IMR-90 (cell line): ENCODE measurements at regions not wholly inside any gene's neighbourhood (a gene's known extent, or its start where the extent isn't known, plus 50 kb on each side); places are given as distances from the start of the nearest gene placed in this dataset.

Experiments used
- ATAC-seq: fragments of 200-7000 bp; cut with Tn5 transposase; 2 replicates; pipeline ENCODE4 v1.9.1; 2020; ENCODE audit warnings: low read depth, mild to moderate bottlenecking, moderate library complexity
- BruUV-seq: library from RNA; stranded (reverse); fragments of 400-500 nt; replicated peaks from 2 replicates; lab custom pipeline; 2021; lab: Mats Ljungman, UMichigan
- CTCF ChIA-PET: fragments of 300-600 bp; formaldehyde crosslinking; extraction: SDS; loops from one replicate; lab custom pipeline; 2021; ENCODE audit warnings: antibody characterized with exemption; lab: Yijun Ruan, JAX
- POLR2A ChIA-PET: fragments of 300-600 bp; sonication (Branson Sonifier 250); formaldehyde crosslinking; loops from one replicate; lab custom pipeline; 2022; ENCODE audit warnings: antibody characterized with exemption; ENCODE audit not compliant: unreplicated experiment; lab: Charles Lee
- DNase-seq: peaks from one replicate; pipeline ENCODE4 v3.0.0; 2013
- H2AFZ ChIP-seq: replicated peaks from 2 replicates; pipeline ENCODE3; 2013; ENCODE audit warnings: low read length, mild to moderate bottlenecking; ENCODE audit not compliant: poor library complexity
- H2AK5ac ChIP-seq: 2 replicates; pipeline ENCODE4 v1.6.1; 2013; ENCODE audit warnings: low read depth, low read length, inconsistent platforms
- H2AK9ac ChIP-seq: replicated peaks from 2 replicates; pipeline ENCODE3; 2013; ENCODE audit warnings: mild to moderate bottlenecking, low read depth, low read length, moderate library complexity; ENCODE audit not compliant: poor library complexity
- H2BK120ac ChIP-seq: 2 replicates; pipeline ENCODE4 v1.6.1; 2013; ENCODE audit warnings: low read depth, low read length, inconsistent platforms
- H2BK15ac ChIP-seq: 3 replicates; pipeline ENCODE4 v1.6.1; 2013; ENCODE audit warnings: low read depth, low read length, inconsistent platforms
- H2BK20ac ChIP-seq: 2 replicates; pipeline ENCODE4 v1.6.1; 2013; ENCODE audit warnings: low read depth, mild to moderate bottlenecking, inconsistent platforms, low read length, moderate library complexity
- H2BK5ac ChIP-seq: 2 replicates; pipeline ENCODE4 v1.6.1; 2013; ENCODE audit warnings: mild to moderate bottlenecking, low read depth, low read length, inconsistent platforms; ENCODE audit not compliant: poor library complexity, severe bottlenecking
- H3K14ac ChIP-seq: replicated peaks from 2 replicates; pipeline ENCODE4 v1.6.1; 2013; ENCODE audit warnings: low read depth, low read length, inconsistent platforms
- H3K18ac ChIP-seq: 2 replicates; pipeline ENCODE4 v1.6.1; 2013; ENCODE audit warnings: low read depth, low read length, control low read depth
- H3K23ac ChIP-seq: 2 replicates; pipeline ENCODE4 v1.6.1; 2013; ENCODE audit warnings: low read depth, low read length, inconsistent platforms
- H3K27ac ChIP-seq: 2 replicates; pipeline ENCODE4 v1.5.1; 2013; ENCODE audit warnings: mild to moderate bottlenecking, control low read depth, low read length; ENCODE audit not compliant: insufficient read depth
- H3K27me3 ChIP-seq: 2 replicates; pipeline ENCODE4 v1.6.1; 2013; ENCODE audit warnings: low read length; ENCODE audit not compliant: control insufficient read depth, insufficient read depth
- H3K36me3 ChIP-seq: 2 replicates; pipeline ENCODE4 v1.6.1; 2013; ENCODE audit warnings: low read length, mixed read lengths; ENCODE audit not compliant: control insufficient read depth, insufficient read depth
- H3K4ac ChIP-seq: 2 replicates; pipeline ENCODE4 v1.6.1; 2013; ENCODE audit warnings: low read depth, low read length, inconsistent platforms
- H3K4me1 ChIP-seq: 2 replicates; pipeline ENCODE4 v1.6.1; 2013; ENCODE audit warnings: low read length, mixed read lengths; ENCODE audit not compliant: control insufficient read depth, insufficient read depth
- H3K4me2 ChIP-seq: 2 replicates; pipeline ENCODE4 v1.6.1; 2013; ENCODE audit warnings: low read depth, mild to moderate bottlenecking, control low read depth, low read length, moderate library complexity
- H3K4me3 ChIP-seq: 2 replicates; pipeline ENCODE4 v1.5.1; 2013; ENCODE audit warnings: low read depth, mild to moderate bottlenecking, control low read depth, low read length, moderate library complexity; ENCODE audit not compliant: insufficient read depth
- H3K56ac ChIP-seq: 2 replicates; pipeline ENCODE4 v1.6.1; 2013; ENCODE audit warnings: low read length, inconsistent platforms; ENCODE audit not compliant: insufficient read depth; ENCODE audit errors: extremely low read depth
- H3K79me1 ChIP-seq, 2 experiments: 2 replicates each; pipeline ENCODE4 v1.6.1; 2013; ENCODE audit warnings: low read length in 2 of 2, inconsistent platforms in 1 of 2, low read depth in 1 of 2
- H3K9ac ChIP-seq: 2 replicates; pipeline ENCODE4 v1.6.1; 2013; ENCODE audit warnings: low read depth, low read length, control low read depth
- H3K9me1 ChIP-seq: 2 replicates; pipeline ENCODE4 v1.6.1; 2013; ENCODE audit warnings: low read length, inconsistent platforms; ENCODE audit not compliant: insufficient read depth
- H3K9me3 ChIP-seq: 2 replicates; pipeline ENCODE4 v1.6.1; 2013; ENCODE audit warnings: low read length; ENCODE audit not compliant: control insufficient read depth, insufficient read depth
- H4K20me1 ChIP-seq: 2 replicates; pipeline ENCODE4 v1.6.1; 2013; ENCODE audit warnings: low read length, inconsistent platforms; ENCODE audit not compliant: insufficient read depth
- H4K5ac ChIP-seq: 2 replicates; pipeline ENCODE4 v1.6.1; 2013; ENCODE audit warnings: mild to moderate bottlenecking, low read depth, low read length, control low read depth
- H4K8ac ChIP-seq, 2 experiments: 2 replicates each; pipeline ENCODE4 v1.6.1; 2013; ENCODE audit warnings: low read depth in 2 of 2, low read length in 2 of 2, control low read depth in 1 of 2, inconsistent platforms in 1 of 2
- H4K91ac ChIP-seq: 2 replicates; pipeline ENCODE4 v1.6.1; 2013; ENCODE audit warnings: low read depth, low read length, inconsistent platforms; ENCODE audit not compliant: insufficient read depth
- CEBPB ChIP-seq: IDR thresholded peaks from 2 replicates; pipeline ENCODE4 v1.6.1; 2012; ENCODE audit warnings: low read depth, low read length, improper control_type of control experiment
- RFX5 ChIP-seq: IDR thresholded peaks from 2 replicates; pipeline ENCODE4 v1.8.0; 2012; ENCODE audit warnings: low read depth, mild to moderate bottlenecking, low read length, moderate library complexity
- WGBS, 2 experiments: methylation state at CpG; one replicate each; pipeline versions ENCODE4 v1.1.5 to v1.1.7; 2013; ENCODE audit warnings: missing lambda C conversion rate in 2 of 2; ENCODE audit not compliant: insufficient read length in 1 of 2; ENCODE audit errors: extremely low coverage in 2 of 2; 5-methylcytosine and 5-hydroxymethylcytosine counted together
- dilution Hi-C: fragments of 300-500 bp; cut with HindIII; formaldehyde crosslinking; loops from one replicate; pipeline ENCODE4 v1.14.3; 2018; ENCODE audit warnings: low sequenced_read_pairs; ENCODE audit not compliant: unreplicated experiment
- in situ Hi-C: fragments of 300-500 bp; cut with MboI; formaldehyde crosslinking; loops from 3 replicates; pipeline ENCODE4 v1.14.3; 2019; ENCODE audit warnings: low sequenced_read_pairs, inconsistent platforms, mixed read lengths
- intact Hi-C: fragments of 100-400 bp; cut with micrococcal nuclease; formaldehyde crosslinking; loops from 2 replicates; pipeline ENCODE4 v1.10.0; 2022

DNA sequence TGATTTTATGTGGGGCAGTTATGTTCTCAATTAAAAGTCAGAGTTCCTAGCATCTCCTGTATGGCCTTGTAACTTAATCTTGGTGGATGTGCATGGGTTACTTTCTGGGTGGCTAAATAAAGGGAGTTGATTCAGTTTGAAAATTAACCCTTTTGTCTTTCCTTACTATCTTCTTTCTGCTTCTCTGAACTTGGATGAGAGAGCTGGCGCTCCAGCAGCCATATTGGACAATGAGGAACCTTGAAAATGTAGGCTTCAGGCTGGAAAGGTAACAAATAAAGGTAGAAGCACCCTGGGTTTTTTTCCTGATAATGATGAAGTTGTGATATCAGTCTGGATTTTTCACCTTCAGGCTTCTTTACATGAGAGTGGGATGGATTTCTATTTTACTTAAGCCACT, 714.1 kb upstream of the TMEM132C start:
- H3K27ac ChIP-seq: no peak overlapping the region
- H3K23ac ChIP-seq: no peak overlapping the region
- no peak for TF ChIP-seq RFX5
- TF ChIP-seq CEBPB: no peak
- H3K9me3 ChIP-seq: no peaks in the 10 kb centered on the region; the same call in 1 of the 2 replicates
- dilution Hi-C loops (no loop called here), intact Hi-C loops (no loop called here), in situ Hi-C loops (no loop called here)
- ChIA-PET CTCF (no interaction called here), POLR2A (no interaction called here)
- no peak overlapping the region for H4K91ac ChIP-seq
- H2AK9ac ChIP-seq: no peak overlapping the region
- WGBS, 2 experiments: no CpG with 5 or more reads among the region's 1 CpG
- H3K36me3 ChIP-seq: no peaks in the 10 kb centered on the region
- H3K27me3 ChIP-seq: no peaks in the 10 kb centered on the region
- H2AK5ac ChIP-seq: no peak overlapping the region
- no peaks in the 10 kb centered on the region for H3K79me1 ChIP-seq
- no peak overlapping the region for H2BK20ac ChIP-seq
- H3K4me1 ChIP-seq: peaks cover 3% of the 10 kb centered on the region; the same call in 1 of the 2 replicates
- no peak overlapping the region for H3K56ac ChIP-seq
- H4K5ac ChIP-seq: no peak overlapping the region
- ATAC-seq (no peak), DNase-seq (no peak)
- no peak overlapping the region for H3K9ac ChIP-seq
- BruUV-seq: no TSS peak
- no peaks in the 10 kb centered on the region for H3K9me1 ChIP-seq
- H2AFZ ChIP-seq: no peak overlapping the region
- no peak overlapping the region for H2BK5ac ChIP-seq
- H2BK120ac ChIP-seq: no peak overlapping the region
- H3K14ac ChIP-seq: no peak overlapping the region
- H4K20me1 ChIP-seq: no peaks in the 10 kb centered on the region
- H3K4me2 ChIP-seq: no peak overlapping the region
- no peak overlapping the region for H3K4me3 ChIP-seq
- H2BK15ac ChIP-seq: no peak overlapping the region
- H4K8ac ChIP-seq: no peak overlapping the region
- no peak overlapping the region for H3K4ac ChIP-seq
- no peak overlapping the region for H3K18ac ChIP-seq
